Right atrium auricular region (tissue), 2 donors: ENCODE measurements at regions not wholly inside any gene's neighbourhood (a gene's known extent, or its start where the extent isn't known, plus 50 kb on each side); places are given as distances from the start of the nearest gene placed in this dataset.

Experiments
- DNase-seq: peaks from one replicate; pipeline ENCODE4 v3.0.0-alpha.2; 2019; ENCODE audit warnings: low spot score
- H3K27ac ChIP-seq, 2 donors: fragments of 200-600 bp; sonication (generic); 1 replicate in 1 of 2; 2 replicates in 1 of 2; pipeline ENCODE4 v1.5.1; 2016 to 2019
- H3K27me3 ChIP-seq, 2 donors: fragments of 200-600 bp; sonication (generic); one replicate each; pipeline versions ENCODE4 v1.5.1 to v1.6.0; 2017 to 2019
- H3K36me3 ChIP-seq: fragments of 200-600 bp; sonication (generic); one replicate; pipeline ENCODE4 v1.5.1; 2016
- H3K4me1 ChIP-seq, 2 donors: fragments of 200-600 bp; sonication (generic); one replicate each; pipeline versions ENCODE4 v1.5.1 to v1.6.0; 2017 to 2019
- H3K4me3 ChIP-seq, 2 donors: fragments of 200-600 bp; sonication (generic); 1 replicate in 1 of 2; 2 replicates in 1 of 2; pipeline ENCODE4 v1.5.1; 2017 to 2019; ENCODE audit warnings: mild to moderate bottlenecking in 1 of 2, moderate library complexity in 1 of 2
- H3K9me3 ChIP-seq, 2 donors: fragments of 200-600 bp; sonication (generic); one replicate each; pipeline ENCODE4 v1.5.1; 2019
- CTCF ChIP-seq, 2 donors: fragments of 200-600 bp; sonication (generic); IDR thresholded peaks; one replicate each; pipeline ENCODE4 v1.5.1; 2019; ENCODE audit warnings: antibody characterized with exemption in 2 of 2

DNA sequence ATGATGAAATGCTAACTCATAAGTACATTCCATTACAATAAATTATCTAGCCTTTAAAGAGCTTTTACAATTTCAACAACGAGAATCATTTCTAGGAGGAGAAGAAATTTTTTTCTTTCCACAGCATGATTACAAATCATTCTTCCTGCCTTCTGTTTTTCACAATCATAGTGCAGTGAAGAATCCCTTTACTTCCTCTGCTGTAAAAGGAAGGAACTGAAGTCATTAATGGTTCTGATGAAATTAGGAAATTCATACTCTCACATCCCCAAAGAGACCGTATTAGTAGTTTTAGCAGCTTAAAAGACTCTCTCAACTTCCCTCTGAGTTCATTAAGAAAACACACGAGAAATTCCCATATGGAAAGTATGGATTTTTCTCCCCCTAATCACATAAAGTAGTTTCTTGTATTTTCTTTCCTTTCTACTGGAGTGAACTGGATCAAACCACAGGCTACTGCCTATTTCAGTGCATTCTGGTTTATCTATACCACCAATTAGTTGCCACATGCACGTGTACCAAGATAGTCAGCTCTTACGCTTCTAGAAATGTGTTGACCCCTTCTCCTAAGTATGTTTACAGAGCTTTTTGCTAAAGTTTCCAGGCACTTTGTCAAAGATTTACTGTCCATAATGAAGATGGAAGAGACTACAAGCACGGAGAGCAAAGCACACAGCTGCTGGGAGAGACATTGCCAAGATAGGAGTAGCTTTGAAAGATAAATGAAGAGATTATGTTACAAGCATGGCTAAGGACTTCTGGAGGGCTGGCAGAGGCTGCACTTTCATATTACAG, 58.9 kb upstream of the KITLG start:
- peaks cover 0 to 11% of the 10 kb centered on the region in 2 donors for H3K4me1 ChIP-seq
- H3K36me3 ChIP-seq = no peaks in the 10 kb centered on the region
- peak overlapping the region in 1 of 2 donors; percentile 47 for H3K27ac ChIP-seq
- H3K4me3 ChIP-seq = no peak overlapping the region
- H3K27me3 ChIP-seq = no peaks in the 10 kb centered on the region
- no peak for DNase-seq
- H3K9me3 ChIP-seq = no peaks in the 10 kb centered on the region
- TF ChIP-seq CTCF (IDR thresholded peaks at IDR 0.05) = no peak

GRCh38 chr12:88638388-88638787, 58.1 kb upstream of the KITLG start:
- Histone ChIP-seq H3K4me3 (no peak overlapping the region), H3K27ac (peak overlapping the region in 1 of 2 donors; percentile 47), H3K9me3 (no peaks in the 10 kb centered on the region), H3K36me3 (no peaks in the 10 kb centered on the region), H3K4me1 (peaks cover 0 to 11% of the 10 kb centered on the region in 2 donors), H3K27me3 (no peaks in the 10 kb centered on the region)
- DNase-seq = no peak
- TF ChIP-seq CTCF (IDR thresholded peaks at IDR 0.05) = no peak

- Histone ChIP-seq H3K9me3 (no peaks in the 10 kb centered on the region), H3K4me1 (peaks cover 0 to 6% of the 10 kb centered on the region in 2 donors)
Observed at GRCh38 chr12:88634008-88634407, 53.7 kb upstream of the KITLG start.

GRCh38 chr12:88633312-88633711, 53.0 kb upstream of the KITLG start:
- no peaks in the 10 kb centered on the region for H3K27me3 ChIP-seq
- H3K36me3 ChIP-seq = no peaks in the 10 kb centered on the region
- DNase-seq = no peak
- no peaks in the 10 kb centered on the region for H3K9me3 ChIP-seq
- H3K4me3 ChIP-seq = no peak overlapping the region
- H3K27ac ChIP-seq = no peak overlapping the region
- peaks cover 0 to under 1% of the 10 kb centered on the region in 2 donors for H3K4me1 ChIP-seq
- TF ChIP-seq CTCF (IDR thresholded peaks at IDR 0.05) = peak in 1 of 2 donors; percentile 35

More at GRCh38 chr12:88634008-88634407, 53.7 kb upstream of the KITLG start:
- no peak for TF ChIP-seq CTCF (IDR thresholded peaks at IDR 0.05)
- Histone ChIP-seq H3K4me3 (no peak overlapping the region), H3K27ac (no peak overlapping the region), H3K27me3 (no peaks in the 10 kb centered on the region), H3K36me3 (no peaks in the 10 kb centered on the region)
- DNase-seq = no peak

GRCh38 chr12:88630561-88630960, 50.3 kb upstream of the KITLG start:
- no peak overlapping the region for H3K4me3 ChIP-seq
- no peak for DNase-seq
- no peaks in the 10 kb centered on the region for H3K36me3 ChIP-seq
- H3K27ac ChIP-seq = no peak overlapping the region
- H3K4me1 ChIP-seq = no peaks in the 10 kb centered on the region
- H3K9me3 ChIP-seq = no peaks in the 10 kb centered on the region
- H3K27me3 ChIP-seq = no peaks in the 10 kb centered on the region
- no peak for TF ChIP-seq CTCF (IDR thresholded peaks at IDR 0.05)
